GM13977 (cell line): ENCODE measurements at regions not wholly inside any gene's neighbourhood (a gene's known extent, or its start where the extent isn't known, plus 50 kb on each side); places are given as distances from the start of the nearest gene placed in this dataset.
"Not testable (repeated sequence)": the region's sequence is repeated elsewhere in the genome, so short reads cannot be mapped to it uniquely, and the experiment has no call there.

Experiments used
- DNase-seq: peaks from one replicate; pipeline ENCODE4 v3.0.0; 2012; ENCODE audit warnings: low spot score
- CTCF ChIP-seq: IDR thresholded peaks from 2 replicates; pipeline ENCODE4 v1.5.1; 2012; ENCODE audit warnings: mild to moderate bottlenecking, control low read depth; ENCODE audit not compliant: insufficient read depth; ENCODE audit errors: extremely low read depth, missing control alignments
- in situ Hi-C: fragments of 300-500 bp; cut with MboI; formaldehyde crosslinking; loops from one replicate; pipeline ENCODE4 v1.12.0; 2022; ENCODE audit warnings: low sequenced_read_pairs, low pct_unique_long_range_greater_than_20kb, mixed read lengths, inconsistent platforms; ENCODE audit not compliant: unreplicated experiment

DNA sequence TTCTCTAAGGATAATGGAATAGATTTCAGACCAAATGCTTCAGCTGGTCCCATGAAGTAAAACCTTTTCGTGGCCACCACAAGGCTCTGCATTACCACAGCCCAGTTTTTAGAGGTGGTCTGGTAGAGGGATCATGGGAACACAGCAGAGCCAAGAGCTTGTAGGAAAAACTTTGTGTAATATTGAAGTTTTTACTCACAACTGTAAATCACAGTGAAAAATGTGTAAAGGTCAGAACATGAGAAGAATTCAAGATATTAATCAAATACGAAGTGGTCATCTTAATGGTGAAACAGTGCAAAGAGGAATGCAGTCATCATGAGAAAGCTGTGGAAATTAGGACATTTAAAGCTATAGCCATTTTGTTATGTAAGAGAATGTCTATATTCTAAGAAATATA is 197.5 kb downstream of the NPR3 start:
- no peak for TF ChIP-seq CTCF
- in situ Hi-C loops = no loop called here
- DNase-seq = no peak

DNA sequence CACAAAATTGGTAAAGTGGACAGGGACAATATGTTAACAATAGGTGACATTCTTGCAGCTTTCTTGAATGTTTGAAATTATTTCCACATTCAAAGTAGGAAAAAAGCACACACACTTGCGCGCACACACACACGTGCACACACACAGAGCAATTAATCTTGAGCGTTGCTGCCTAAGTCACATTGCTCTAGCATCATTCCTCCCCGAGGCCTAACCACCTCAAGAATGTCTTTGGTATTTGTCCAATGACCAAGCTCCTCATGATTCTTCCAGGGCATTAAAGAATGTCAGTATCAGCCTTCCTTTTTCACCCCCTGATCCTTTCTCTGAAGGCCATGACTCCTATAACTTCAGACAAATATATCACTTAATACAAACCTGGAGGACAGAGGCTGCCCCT is 198.1 kb downstream of the NPR3 start:
- no peak for DNase-seq
- no peak for TF ChIP-seq CTCF
- in situ Hi-C loops = no loop called here

GRCh38 chr5:32916648-32917047 is 205.5 kb downstream of the NPR3 start:
- in situ Hi-C loops = no loop called here

GRCh38 chr5:32928761-32929160 is 217.6 kb downstream of the NPR3 start:
- no peak for DNase-seq
- in situ Hi-C loops = no loop called here
- TF ChIP-seq CTCF = no peak

More at GRCh38 chr5:32916648-32917047, 205.5 kb downstream of the NPR3 start:
- DNase-seq = no peak
- peak; percentile 25 for TF ChIP-seq CTCF

GRCh38 chr5:32931438-32931837 is 220.3 kb downstream of the NPR3 start:
- in situ Hi-C loops, DNase-seq: not testable (repeated sequence)

DNA sequence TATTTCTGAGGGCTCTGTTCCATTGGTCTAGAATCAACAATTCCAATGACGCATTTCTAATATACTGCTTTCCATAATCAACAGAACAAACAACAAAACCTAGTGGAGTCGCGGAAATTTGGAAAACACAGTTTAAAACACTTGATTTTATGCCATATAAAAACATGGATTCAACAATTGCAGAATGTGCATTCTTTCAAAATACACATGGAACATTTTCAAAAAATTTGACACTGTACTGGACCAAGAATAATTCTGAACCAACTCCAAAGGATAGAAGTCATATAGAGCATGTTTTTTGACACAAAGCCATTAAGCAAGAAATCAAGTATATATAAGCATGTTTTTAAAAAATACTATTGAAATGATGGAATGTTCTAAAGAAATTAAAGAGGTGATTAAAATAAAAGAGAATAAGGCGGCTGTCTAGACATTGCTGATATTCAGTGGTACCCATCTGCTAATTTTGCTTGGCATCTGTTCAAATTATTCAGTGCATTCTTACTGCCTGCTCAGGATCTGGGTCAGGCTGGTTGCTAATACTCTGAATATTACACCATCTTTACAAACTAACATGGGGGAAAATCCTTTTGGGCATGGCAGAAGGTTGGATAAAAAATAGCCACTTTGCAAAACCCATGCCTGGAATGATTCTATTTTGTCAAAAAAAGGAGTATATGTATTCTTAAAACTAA is 221.3 kb downstream of the NPR3 start:
- TF ChIP-seq CTCF = no peak
- in situ Hi-C loops = no loop called here
- DNase-seq = no peak

DNA sequence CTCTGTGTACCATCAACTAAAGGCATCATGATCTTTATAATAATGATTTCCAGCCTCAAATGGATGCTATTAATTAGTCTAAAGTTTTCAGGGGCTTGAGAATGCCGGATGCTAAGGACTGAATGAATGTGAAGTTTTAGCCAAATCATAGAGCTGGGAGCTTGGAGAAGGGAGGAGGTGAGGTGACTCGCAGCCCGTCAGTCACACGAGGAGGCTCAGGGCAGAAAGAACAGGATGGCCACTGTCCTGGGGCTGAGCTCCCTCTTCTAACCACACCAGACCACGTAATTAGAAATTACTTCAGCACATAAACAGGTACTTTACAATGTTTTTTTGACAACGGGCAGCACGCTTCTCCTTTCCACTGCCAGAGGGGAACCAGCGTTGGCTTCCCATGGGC is 222.6 kb downstream of the NPR3 start:
- TF ChIP-seq CTCF = no peak
- in situ Hi-C loops = no loop called here
- no peak for DNase-seq
